SK-N-SH treated with all-trans-retinoic acid at 6 μM for 48 hours (cell line): ENCODE measurements at regions not wholly inside any gene's neighbourhood (a gene's known extent, or its start where the extent isn't known, plus 50 kb on each side); places are given as distances from the start of the nearest gene placed in this dataset.

Source experiments
- ATAC-seq: fragments of 200-7000 bp; cut with Tn5 transposase; 3 replicates; pipeline ENCODE4 v1.9.1; 2020; ENCODE audit warnings: mild to moderate bottlenecking, moderate library complexity
- ARNTL ChIP-seq: fragments of 450-650 bp; formaldehyde crosslinking; IDR thresholded peaks from 2 replicates; pipeline ENCODE4 v1.5.0; 2020; ENCODE audit warnings: low read depth, mild to moderate bottlenecking, moderate library complexity, borderline replicate concordance
- BACH2 ChIP-seq: fragments of 250-450 bp; sonication (Bioruptor Pico); IDR thresholded peaks from 2 replicates; pipeline ENCODE4 v1.9.0; 2021; ENCODE audit warnings: mild to moderate bottlenecking, borderline replicate concordance
- CSDC2 ChIP-seq: fragments of 250-450 bp; sonication (Bioruptor Pico); IDR thresholded peaks from 2 replicates; pipeline ENCODE4 v1.5.0; 2020; ENCODE audit warnings: mild to moderate bottlenecking, moderate library complexity
- CSRNP3 ChIP-seq: fragments of 250-450 bp; sonication (Bioruptor Pico); IDR thresholded peaks from 2 replicates; pipeline ENCODE4 v1.5.1; 2021; ENCODE audit warnings: mild to moderate bottlenecking, moderate library complexity
- GLIS3 ChIP-seq: fragments of 250-450 bp; sonication (Bioruptor Pico); IDR thresholded peaks from 2 replicates; pipeline ENCODE4 v1.5.0; 2020; ENCODE audit warnings: mild to moderate bottlenecking, moderate library complexity
- ISL1 ChIP-seq: fragments of 250-450 bp; sonication (Bioruptor Pico); IDR thresholded peaks from 2 replicates; pipeline ENCODE4 v2.1.2; 2022; ENCODE audit warnings: mild to moderate bottlenecking, moderate library complexity
- OSR1 ChIP-seq: fragments of 250-450 bp; sonication (Bioruptor Pico); IDR thresholded peaks from 2 replicates; pipeline ENCODE4 v1.8.0; 2022; ENCODE audit warnings: moderate library complexity, mild to moderate bottlenecking, inconsistent platforms
- PATZ1 ChIP-seq: fragments of 250-450 bp; sonication (Bioruptor Pico); IDR thresholded peaks from 2 replicates; pipeline ENCODE4 v1.8.0; 2020; ENCODE audit warnings: mild to moderate bottlenecking, moderate library complexity, borderline replicate concordance
- POU6F1 ChIP-seq: fragments of 250-450 bp; sonication (Bioruptor Pico); IDR thresholded peaks from 2 replicates; pipeline ENCODE4 v1.8.0; 2021; ENCODE audit warnings: low read depth, mild to moderate bottlenecking, moderate library complexity, borderline replicate concordance
- PPARA ChIP-seq: fragments of 250-450 bp; sonication (Bioruptor Pico); IDR thresholded peaks from 2 replicates; pipeline ENCODE4 v1.5.0; 2020; ENCODE audit warnings: mild to moderate bottlenecking, borderline replicate concordance
- RARB ChIP-seq: fragments of 250-450 bp; sonication (Bioruptor Pico); IDR thresholded peaks from 2 replicates; pipeline ENCODE4 v1.8.0; 2021; ENCODE audit warnings: mild to moderate bottlenecking, moderate library complexity
- SNAI2 ChIP-seq: fragments of 250-450 bp; sonication (Bioruptor Pico); IDR thresholded peaks from 2 replicates; pipeline ENCODE4 v1.5.0; 2020; ENCODE audit warnings: mild to moderate bottlenecking, moderate library complexity
- TCF4 ChIP-seq: fragments of 250-450 bp; sonication (Bioruptor Pico); IDR thresholded peaks from 2 replicates; pipeline ENCODE4 v1.8.0; 2021; ENCODE audit warnings: mild to moderate bottlenecking, moderate library complexity, borderline replicate concordance
- TOX ChIP-seq: fragments of 250-450 bp; sonication (Bioruptor Pico); IDR thresholded peaks from 2 replicates; pipeline ENCODE4 v1.8.0; 2021; ENCODE audit warnings: mild to moderate bottlenecking, moderate library complexity, borderline replicate concordance
- TSHZ2 ChIP-seq: fragments of 250-450 bp; sonication (Bioruptor Pico); IDR thresholded peaks from 2 replicates; pipeline ENCODE4 v1.5.0; 2020; ENCODE audit warnings: mild to moderate bottlenecking, moderate library complexity
- ZC3H10 ChIP-seq: fragments of 250-450 bp; sonication (Bioruptor Pico); IDR thresholded peaks from 2 replicates; pipeline ENCODE4 v1.5.1; 2021; ENCODE audit warnings: mild to moderate bottlenecking, moderate library complexity
- ZFP3 ChIP-seq: fragments of 250-450 bp; sonication (Bioruptor Pico); IDR thresholded peaks from 2 replicates; pipeline ENCODE4 v1.5.0; 2020; ENCODE audit warnings: mild to moderate bottlenecking, moderate library complexity
- ZNF565 ChIP-seq: fragments of 450-650 bp; formaldehyde crosslinking; conservative IDR thresholded peaks from 2 replicates; pipeline ENCODE4 v1.5.0; 2020; ENCODE audit warnings: low read depth, mild to moderate bottlenecking, moderate library complexity
- ZNF70 ChIP-seq: fragments of 450-650 bp; formaldehyde crosslinking; IDR thresholded peaks from 2 replicates; pipeline ENCODE4 v1.5.0; 2020; ENCODE audit warnings: mild to moderate bottlenecking, moderate library complexity
- ZNF8 ChIP-seq: fragments of 450-650 bp; formaldehyde crosslinking; IDR thresholded peaks from 2 replicates; pipeline ENCODE4 v1.5.0; 2020; ENCODE audit warnings: mild to moderate bottlenecking, moderate library complexity

DNA sequence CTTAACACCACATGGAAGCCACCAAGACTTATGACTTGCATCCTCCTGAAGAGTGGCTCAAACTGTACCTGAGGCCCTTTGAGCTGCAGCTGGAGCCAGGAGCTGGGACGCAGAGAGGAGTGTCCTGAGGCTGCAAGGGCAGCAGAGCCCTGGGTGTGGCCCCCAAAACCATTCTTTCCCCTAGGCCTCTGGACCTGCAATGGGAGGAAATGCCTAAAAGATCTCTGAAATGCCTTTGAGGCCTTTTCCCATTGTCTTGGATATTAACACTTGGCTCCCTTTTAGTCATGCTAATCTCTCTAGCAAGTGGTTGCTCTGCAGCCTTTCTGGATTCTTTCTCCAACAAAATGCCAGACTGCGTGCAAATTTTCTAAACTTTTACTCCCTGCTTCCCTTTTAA is 156.1 kb downstream of the SLC38A4 start:
- no peak for ATAC-seq
- TF ChIP-seq ZFP3 (no peak), TSHZ2 (no peak), PATZ1 (no peak), SNAI2 (CRISPR knock-in tag) (no peak), TCF4 (CRISPR knock-in tag) (no peak), CSDC2 (no peak), ZNF565 (CRISPR knock-in tag) (no peak), GLIS3 (no peak)

DNA sequence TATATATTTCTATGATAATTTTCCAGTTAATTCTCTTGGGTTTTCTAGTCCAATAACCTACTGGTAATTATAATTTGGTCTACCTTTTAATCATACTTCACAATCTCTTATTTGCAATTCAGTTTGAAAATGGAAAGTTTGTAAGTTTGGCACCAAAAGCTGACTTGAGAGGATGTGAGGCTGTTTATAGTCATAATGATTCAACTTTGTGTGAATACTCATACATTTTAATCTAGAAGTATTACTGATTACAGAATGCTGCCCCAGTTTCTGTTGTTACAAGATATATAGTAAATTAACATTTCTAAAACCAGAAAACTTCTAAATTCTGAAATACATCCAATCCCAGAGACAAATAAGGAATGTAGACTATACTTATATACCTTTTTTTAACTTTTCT is 158.2 kb downstream of the SLC38A4 start:
- no peak for ATAC-seq

DNA sequence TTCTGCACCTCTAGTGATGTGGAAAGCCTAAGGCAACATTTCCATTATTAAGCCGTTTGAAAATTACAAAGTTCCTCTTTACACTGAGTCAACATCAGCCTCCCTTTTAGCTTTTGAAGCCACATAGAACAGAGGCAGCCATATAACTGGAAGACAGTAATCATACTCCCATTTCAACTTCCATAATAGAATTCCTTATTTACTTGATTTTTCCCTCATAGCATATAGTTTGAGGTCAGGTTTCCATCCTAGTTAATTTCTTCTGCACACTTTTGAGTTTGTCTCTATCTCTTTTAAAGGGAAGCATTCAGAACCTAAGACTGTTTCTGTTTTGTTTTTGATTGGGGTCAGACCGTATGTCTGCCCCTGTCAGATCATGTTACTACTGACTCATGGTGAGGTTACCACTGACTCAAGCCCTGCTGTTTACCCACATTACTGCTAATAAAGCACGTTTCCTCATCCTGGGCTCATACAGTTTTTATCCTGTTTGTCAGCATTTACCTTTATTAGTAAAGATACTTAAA is 161.0 kb downstream of the SLC38A4 start:
- TF ChIP-seq TOX (CRISPR knock-in tag), result 0 out of 2 replicates have a peak, but pooled peaks have one; percentile 7
- TF ChIP-seq CSDC2, result no peak
- ATAC-seq, result peak; percentile 84

More for the DNA sequence above, 158.2 kb downstream of the SLC38A4 start:
- TF ChIP-seq OSR1 (CRISPR knock-in tag), result no peak
- no peak for TF ChIP-seq RARB (CRISPR knock-in tag)
- no peak for TF ChIP-seq ZNF8 (CRISPR knock-in tag)
- TF ChIP-seq ISL1 (CRISPR knock-in tag), result no peak
- no peak for TF ChIP-seq GLIS3
- no peak for TF ChIP-seq BACH2 (CRISPR knock-in tag)
- no peak for TF ChIP-seq TOX (CRISPR knock-in tag)
- no peak for TF ChIP-seq ZNF565 (CRISPR knock-in tag)
- no peak for TF ChIP-seq PPARA (CRISPR knock-in tag)
- no peak for TF ChIP-seq CSRNP3 (CRISPR knock-in tag)
- TF ChIP-seq TCF4 (CRISPR knock-in tag), result no peak
- no peak for TF ChIP-seq SNAI2 (CRISPR knock-in tag)
- no peak for TF ChIP-seq TSHZ2

GRCh38 chr12:46663318-46663717 is 162.5 kb downstream of the SLC38A4 start:
- ATAC-seq, result no peak
- TF ChIP-seq ZFP3 (no peak), CSDC2 (no peak), PATZ1 (no peak), ZC3H10 (CRISPR knock-in tag) (no peak), TCF4 (CRISPR knock-in tag) (no peak), ZNF70 (CRISPR knock-in tag) (no peak), SNAI2 (CRISPR knock-in tag) (no peak), ARNTL (CRISPR knock-in tag) (no peak), CSRNP3 (CRISPR knock-in tag) (no peak), POU6F1 (CRISPR knock-in tag) (no peak)
